WI38 (cell line): ENCODE measurements at regions not wholly inside any gene's neighbourhood (a gene's known extent, or its start where the extent isn't known, plus 50 kb on each side); places are given as distances from the start of the nearest gene placed in this dataset.
"Not testable (repeated sequence)": the region's sequence is repeated elsewhere in the genome, so short reads cannot be mapped to it uniquely, and the experiment has no call there.

Experiments
- H3K4me3 ChIP-seq: 2 replicates; pipeline ENCODE4 v1.5.1; 2011; ENCODE audit warnings: low read depth, mild to moderate bottlenecking, control low read depth, low read length
- TF ChIP-seq, protein P1 (sequence below): IDR thresholded peaks from 2 replicates; pipeline ENCODE4 v1.5.1; 2012; ENCODE audit warnings: low read depth, mild to moderate bottlenecking, control low read depth, low read length

DNA sequence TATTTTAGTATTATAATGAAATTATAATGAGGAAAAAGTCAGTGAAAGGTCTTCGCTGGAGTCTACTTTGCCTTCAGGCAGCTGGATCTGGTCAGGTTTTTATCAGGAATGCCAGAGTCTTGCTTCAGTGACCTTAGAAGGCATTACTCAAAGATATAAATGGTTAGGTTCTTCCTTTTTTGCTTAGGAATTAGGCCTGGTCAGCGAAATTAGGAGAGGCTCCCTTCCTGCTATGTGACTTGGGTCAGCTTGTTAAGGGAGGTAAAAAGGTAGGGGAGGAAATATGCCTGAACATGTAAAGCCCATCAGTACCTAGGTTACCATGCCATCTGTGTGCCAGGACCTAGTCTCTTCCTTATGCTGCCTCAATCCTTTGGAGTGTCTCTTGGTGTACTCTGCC is 115.1 kb downstream of the OTOR start:
- TF ChIP-seq, protein P1, sequence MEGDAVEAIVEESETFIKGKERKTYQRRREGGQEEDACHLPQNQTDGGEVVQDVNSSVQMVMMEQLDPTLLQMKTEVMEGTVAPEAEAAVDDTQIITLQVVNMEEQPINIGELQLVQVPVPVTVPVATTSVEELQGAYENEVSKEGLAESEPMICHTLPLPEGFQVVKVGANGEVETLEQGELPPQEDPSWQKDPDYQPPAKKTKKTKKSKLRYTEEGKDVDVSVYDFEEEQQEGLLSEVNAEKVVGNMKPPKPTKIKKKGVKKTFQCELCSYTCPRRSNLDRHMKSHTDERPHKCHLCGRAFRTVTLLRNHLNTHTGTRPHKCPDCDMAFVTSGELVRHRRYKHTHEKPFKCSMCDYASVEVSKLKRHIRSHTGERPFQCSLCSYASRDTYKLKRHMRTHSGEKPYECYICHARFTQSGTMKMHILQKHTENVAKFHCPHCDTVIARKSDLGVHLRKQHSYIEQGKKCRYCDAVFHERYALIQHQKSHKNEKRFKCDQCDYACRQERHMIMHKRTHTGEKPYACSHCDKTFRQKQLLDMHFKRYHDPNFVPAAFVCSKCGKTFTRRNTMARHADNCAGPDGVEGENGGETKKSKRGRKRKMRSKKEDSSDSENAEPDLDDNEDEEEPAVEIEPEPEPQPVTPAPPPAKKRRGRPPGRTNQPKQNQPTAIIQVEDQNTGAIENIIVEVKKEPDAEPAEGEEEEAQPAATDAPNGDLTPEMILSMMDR, result no peak
- H3K4me3 ChIP-seq, result no peak overlapping the region

GRCh38 chr20:16864069-16864468 is 115.9 kb downstream of the OTOR start:
- TF ChIP-seq, protein P1, result no peak
- H3K4me3 ChIP-seq, result no peak overlapping the region

DNA sequence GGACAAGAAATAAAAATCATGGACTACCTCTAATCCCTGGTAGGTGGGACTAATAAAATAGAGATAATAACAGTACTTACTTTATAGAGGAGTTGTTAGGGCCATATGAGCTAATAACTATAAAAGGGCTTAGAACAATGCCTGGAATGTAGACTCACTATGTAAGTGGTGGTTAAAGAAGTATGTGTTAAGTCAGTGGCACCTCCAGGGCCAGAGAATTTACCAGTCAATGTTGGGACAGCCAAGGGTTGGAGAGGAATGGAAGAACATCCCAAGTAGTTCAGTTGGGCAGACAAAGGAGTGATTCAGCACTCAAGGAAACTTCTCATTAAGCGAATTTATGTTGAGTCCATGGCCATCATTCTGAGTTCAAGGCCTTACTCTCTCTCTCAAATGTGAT is 116.8 kb downstream of the OTOR start:
- H3K4me3 ChIP-seq, result no peak overlapping the region
- TF ChIP-seq, protein P1, result no peak

DNA sequence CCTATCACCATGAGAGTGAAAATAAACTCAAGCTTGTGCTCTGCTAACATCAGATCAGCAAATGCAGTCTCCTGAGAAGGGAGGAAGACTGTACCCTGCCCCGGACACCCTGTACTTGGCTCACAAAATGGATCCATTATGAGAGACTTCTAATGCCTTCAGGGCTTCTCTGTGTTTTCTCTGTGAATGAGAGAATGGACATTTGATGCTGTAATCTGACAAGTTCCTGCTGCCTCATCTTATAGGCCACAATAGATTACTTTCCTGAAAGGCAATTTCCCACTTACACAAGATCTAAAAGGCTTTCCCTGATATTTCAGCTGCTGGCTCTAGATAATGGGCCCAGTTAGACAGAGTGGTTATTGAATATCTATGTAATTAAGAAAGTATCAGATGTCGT is 117.2 kb downstream of the OTOR start:
- TF ChIP-seq, protein P1, result no peak
- H3K4me3 ChIP-seq, result no peak overlapping the region

DNA sequence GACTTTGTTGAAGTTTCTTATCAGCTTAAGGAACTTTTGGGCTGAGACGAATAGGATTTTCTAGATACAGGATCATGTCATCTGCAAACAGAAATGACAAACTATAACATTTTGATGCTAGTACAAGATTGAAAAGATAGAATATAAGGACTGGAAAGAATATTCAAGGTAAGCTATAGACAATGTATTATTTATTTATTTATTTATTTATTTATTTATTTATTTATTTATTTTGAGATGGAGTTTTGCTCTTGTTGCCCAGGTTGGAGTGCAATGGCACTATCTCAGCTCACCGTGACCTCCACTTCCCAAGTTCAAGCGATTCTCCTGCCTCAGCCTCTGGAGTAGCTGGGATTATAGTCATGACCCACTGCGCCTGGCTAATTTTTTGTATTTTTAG is 125.0 kb downstream of the OTOR start:
- not testable (repeated sequence) for H3K4me3 ChIP-seq

DNA sequence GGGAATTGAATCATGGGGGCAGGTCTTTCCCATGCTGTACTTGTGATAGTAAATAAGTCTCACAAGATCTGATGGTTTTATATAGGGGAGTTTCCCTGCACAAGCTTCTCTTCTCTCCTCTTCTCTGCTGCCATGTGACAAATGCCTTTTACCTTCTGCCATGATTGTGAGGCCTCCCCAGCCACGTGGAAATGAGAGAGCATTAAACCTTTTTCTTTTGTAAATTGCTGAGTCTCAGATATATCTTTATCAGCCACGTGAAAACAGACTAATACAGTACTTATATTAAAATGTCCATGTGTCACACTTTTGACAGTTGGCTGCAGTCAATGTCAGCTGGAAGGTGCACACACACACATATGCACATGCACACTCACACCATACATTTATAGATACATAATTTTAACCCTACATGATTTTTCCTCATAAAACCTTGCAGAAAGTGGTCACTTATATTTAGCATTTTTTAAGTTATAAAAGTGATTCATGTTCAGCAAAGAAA is 128.9 kb downstream of the OTOR start:
- H3K4me3 ChIP-seq, result no peak overlapping the region
- TF ChIP-seq, protein P1, result no peak

- H3K4me3 ChIP-seq, result no peak overlapping the region
- TF ChIP-seq, protein P1, result no peak
Observed at GRCh38 chr20:16885746-16886145, 137.6 kb downstream of the OTOR start.

- no peak overlapping the region for H3K4me3 ChIP-seq
- TF ChIP-seq, protein P1, result no peak
Observed at GRCh38 chr20:16898433-16898832, 150.3 kb downstream of the OTOR start.
